ENCODE measurements at regions not wholly inside any gene's neighbourhood (a gene's known extent, or its start where the extent isn't known, plus 50 kb on each side); places are given as distances from the start of the nearest gene placed in this dataset.

DNA sequence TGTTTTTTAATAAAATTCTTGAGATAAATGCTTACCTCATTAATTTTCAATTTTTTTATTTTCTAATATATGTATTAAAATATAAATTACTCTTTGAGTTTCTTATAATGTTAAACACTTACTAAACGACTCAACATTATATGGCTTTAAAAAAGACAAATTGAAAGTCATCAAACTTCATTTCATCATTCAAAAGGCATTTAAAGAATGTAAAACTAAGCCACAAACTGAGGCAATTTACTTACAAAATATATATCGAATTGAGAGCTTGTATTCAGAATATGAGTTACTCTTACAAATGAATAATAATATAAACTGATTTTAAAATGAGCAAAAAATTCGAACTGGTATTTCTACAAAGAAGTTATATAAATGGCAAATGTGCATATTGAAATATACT, 1262.2 kb upstream of the PIK3C3 start:
- no peak overlapping the region for H3K27ac ChIP-seq (ENCODE audit: control insufficient read depth, insufficient read depth)
- no peaks in the 10 kb centered on the region for H3K27me3 ChIP-seq (replicated peaks in 1 of 2; ENCODE audit: control insufficient read depth in 2 of 2, insufficient read depth in 2 of 2, low read length in 1 of 2)
- BruUV-seq (replicated peaks): no TSS peak
- H3K4me2 ChIP-seq (ENCODE audit: control insufficient read depth, insufficient read depth): no peak overlapping the region
- intact Hi-C loops (cut with micrococcal nuclease; ENCODE audit: unreplicated experiment) (no loop called here), in situ Hi-C loops (cut with MboI) (no loop called here)
- POLR2A ChIA-PET: no interaction called here
- SMC1A ChIA-PET (ENCODE audit: uncharacterized antibody, unreplicated experiment): no interaction called here
- H3K79me2 ChIP-seq (ENCODE audit: control insufficient read depth, insufficient read depth, low read length): no peaks in the 10 kb centered on the region
- no peaks in the 10 kb centered on the region for H4K20me1 ChIP-seq (ENCODE audit: control insufficient read depth, insufficient read depth)
- no peaks in the 10 kb centered on the region for H3K9me3 ChIP-seq (replicated peaks; ENCODE audit: control insufficient read depth, insufficient read depth, low read length)
- H3K36me3 ChIP-seq (ENCODE audit: control insufficient read depth in 2 of 2, insufficient read depth in 2 of 2, low read length in 1 of 2): no peaks in the 10 kb centered on the region
- H2AFZ ChIP-seq (ENCODE audit: control insufficient read depth, low read depth, low read length): no peak overlapping the region
- no peak overlapping the region for H3K9ac ChIP-seq (ENCODE audit: control insufficient read depth, insufficient read depth, low read length)
- no peak for FAIRE-seq
- H3K4me3 ChIP-seq: no peak overlapping the region
- CTCF ChIA-PET: no interaction called here
- WGBS (ENCODE audit: insufficient coverage, insufficient replicate concordance, low lambda C conversion rate, missing lambda C conversion rate): 10% methylated on average over 3 of the region's 3 CpGs
- no peak for ATAC-seq
- no peak for DNase-seq (ENCODE audit: low read depth, low spot score)
- RAD21 ChIA-PET (ENCODE audit: unreplicated experiment): no interaction called here
- TF ChIP-seq, protein P1, sequence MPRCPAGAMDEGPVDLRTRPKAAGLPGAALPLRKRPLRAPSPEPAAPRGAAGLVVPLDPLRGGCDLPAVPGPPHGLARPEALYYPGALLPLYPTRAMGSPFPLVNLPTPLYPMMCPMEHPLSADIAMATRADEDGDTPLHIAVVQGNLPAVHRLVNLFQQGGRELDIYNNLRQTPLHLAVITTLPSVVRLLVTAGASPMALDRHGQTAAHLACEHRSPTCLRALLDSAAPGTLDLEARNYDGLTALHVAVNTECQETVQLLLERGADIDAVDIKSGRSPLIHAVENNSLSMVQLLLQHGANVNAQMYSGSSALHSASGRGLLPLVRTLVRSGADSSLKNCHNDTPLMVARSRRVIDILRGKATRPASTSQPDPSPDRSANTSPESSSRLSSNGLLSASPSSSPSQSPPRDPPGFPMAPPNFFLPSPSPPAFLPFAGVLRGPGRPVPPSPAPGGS (IDR thresholded peaks at IDR 0.05; ENCODE audit: borderline replicate concordance, insufficient read depth, low read depth, low read length, poor library complexity, severe bottlenecking): no peak
- no peak for TF ChIP-seq MEF2A (IDR thresholded peaks at IDR 0.05; ENCODE audit: insufficient read depth, low read depth, low read length)
- no peak for TF ChIP-seq KDM1A (IDR thresholded peaks at IDR 0.05; ENCODE audit: borderline replicate concordance)
- no peak for TF ChIP-seq HDAC2 (IDR thresholded peaks at IDR 0.05)
- TF ChIP-seq, protein P2, sequence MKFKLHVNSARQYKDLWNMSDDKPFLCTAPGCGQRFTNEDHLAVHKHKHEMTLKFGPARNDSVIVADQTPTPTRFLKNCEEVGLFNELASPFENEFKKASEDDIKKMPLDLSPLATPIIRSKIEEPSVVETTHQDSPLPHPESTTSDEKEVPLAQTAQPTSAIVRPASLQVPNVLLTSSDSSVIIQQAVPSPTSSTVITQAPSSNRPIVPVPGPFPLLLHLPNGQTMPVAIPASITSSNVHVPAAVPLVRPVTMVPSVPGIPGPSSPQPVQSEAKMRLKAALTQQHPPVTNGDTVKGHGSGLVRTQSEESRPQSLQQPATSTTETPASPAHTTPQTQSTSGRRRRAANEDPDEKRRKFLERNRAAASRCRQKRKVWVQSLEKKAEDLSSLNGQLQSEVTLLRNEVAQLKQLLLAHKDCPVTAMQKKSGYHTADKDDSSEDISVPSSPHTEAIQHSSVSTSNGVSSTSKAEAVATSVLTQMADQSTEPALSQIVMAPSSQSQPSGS (IDR thresholded peaks at IDR 0.05; ENCODE audit: low read length): no peak
- no peak for TF ChIP-seq JUND (IDR thresholded peaks at IDR 0.05; ENCODE audit: low read depth, low read length)
- TF ChIP-seq MYB (IDR thresholded peaks at IDR 0.05; ENCODE audit: borderline replicate concordance, low read depth, low read length): no peak
- no peak for TF ChIP-seq NR2F1 (conservative IDR thresholded peaks at IDR 0.05)
- H3K4me1 ChIP-seq (ENCODE audit: control insufficient read depth, insufficient read depth, low read length): no peaks in the 10 kb centered on the region

Measured in GM12878 (cell line).